ENCODE measurements at regions not wholly inside any gene's neighbourhood (a gene's known extent, or its start where the extent isn't known, plus 50 kb on each side); places are given as distances from the start of the nearest gene placed in this dataset.

- in situ Hi-C loops (cut with MboI; ENCODE audit: low sequenced_read_pairs, unreplicated experiment) = loop anchor here (25.0 kb wide), 1 partner anchor 900 kb away; no protein-coding TSS in a partner anchor
- TF ChIP-seq CTCF (IDR thresholded peaks at IDR 0.05; ENCODE audit: borderline replicate concordance, control extremely low read depth, extremely low read depth, insufficient read depth, missing control alignments) = no peak
- no peak for DNase-seq (ENCODE audit: low spot score)
These were observed 75.4 kb downstream of the NUDT12 start for GRCh38 chr5:103487218-103487617.

- no peak for TF ChIP-seq CTCF (IDR thresholded peaks at IDR 0.05; ENCODE audit: borderline replicate concordance, control extremely low read depth, extremely low read depth, insufficient read depth, missing control alignments)
- DNase-seq (ENCODE audit: low spot score) = no peak
- in situ Hi-C loops (cut with MboI; ENCODE audit: low sequenced_read_pairs, unreplicated experiment) = loop anchor here (25.0 kb wide), 1 partner anchor 899 kb away; no protein-coding TSS in a partner anchor
These were observed 75.8 kb downstream of the NUDT12 start for GRCh38 chr5:103486739-103487138.

- TF ChIP-seq CTCF (IDR thresholded peaks at IDR 0.05; ENCODE audit: borderline replicate concordance, control extremely low read depth, extremely low read depth, insufficient read depth, missing control alignments) = no peak
- in situ Hi-C loops (cut with MboI; ENCODE audit: low sequenced_read_pairs, unreplicated experiment) = loop anchor here (25.0 kb wide), 1 partner anchor 893 kb away; no protein-coding TSS in a partner anchor
- no peak for DNase-seq (ENCODE audit: low spot score)
These were observed 82.3 kb downstream of the NUDT12 start for GRCh38 chr5:103480246-103480645.

GRCh38 chr5:103477678-103478077 lies 84.9 kb downstream of the NUDT12 start:
- TF ChIP-seq CTCF (IDR thresholded peaks at IDR 0.05; ENCODE audit: borderline replicate concordance, control extremely low read depth, extremely low read depth, insufficient read depth, missing control alignments) = no peak
- in situ Hi-C loops (cut with MboI; ENCODE audit: low sequenced_read_pairs, unreplicated experiment) = loop anchor here (25.0 kb wide), 1 partner anchor 890 kb away; no protein-coding TSS in a partner anchor
- DNase-seq (ENCODE audit: low spot score) = no peak

GRCh38 chr5:103476811-103477210 lies 85.8 kb downstream of the NUDT12 start:
- TF ChIP-seq CTCF (IDR thresholded peaks at IDR 0.05; ENCODE audit: borderline replicate concordance, control extremely low read depth, extremely low read depth, insufficient read depth, missing control alignments) = no peak

GRCh38 chr5:103475629-103476240 lies 86.9 kb downstream of the NUDT12 start:
- peak; percentile 7 for DNase-seq (ENCODE audit: low spot score)
- in situ Hi-C loops (cut with MboI; ENCODE audit: low sequenced_read_pairs, unreplicated experiment) = loop anchor here (25.0 kb wide), 1 partner anchor 888 kb away; no protein-coding TSS in a partner anchor
- no peak for TF ChIP-seq CTCF (IDR thresholded peaks at IDR 0.05; ENCODE audit: borderline replicate concordance, control extremely low read depth, extremely low read depth, insufficient read depth, missing control alignments)

More at GRCh38 chr5:103476811-103477210, 85.8 kb downstream of the NUDT12 start:
- DNase-seq (ENCODE audit: low spot score) = no peak
- in situ Hi-C loops (cut with MboI; ENCODE audit: low sequenced_read_pairs, unreplicated experiment) = loop anchor here (25.0 kb wide), 1 partner anchor 890 kb away; no protein-coding TSS in a partner anchor
